Occipital lobe (tissue), 1 donor: ENCODE measurements at regions not wholly inside any gene's neighbourhood (a gene's known extent, or its start where the extent isn't known, plus 50 kb on each side); places are given as distances from the start of the nearest gene placed in this dataset.

ENCODE experiments used
- DNase-seq: peaks from one replicate; lab custom pipeline; 2025; lab: John Stamatoyannopoulos, UW

DNA sequence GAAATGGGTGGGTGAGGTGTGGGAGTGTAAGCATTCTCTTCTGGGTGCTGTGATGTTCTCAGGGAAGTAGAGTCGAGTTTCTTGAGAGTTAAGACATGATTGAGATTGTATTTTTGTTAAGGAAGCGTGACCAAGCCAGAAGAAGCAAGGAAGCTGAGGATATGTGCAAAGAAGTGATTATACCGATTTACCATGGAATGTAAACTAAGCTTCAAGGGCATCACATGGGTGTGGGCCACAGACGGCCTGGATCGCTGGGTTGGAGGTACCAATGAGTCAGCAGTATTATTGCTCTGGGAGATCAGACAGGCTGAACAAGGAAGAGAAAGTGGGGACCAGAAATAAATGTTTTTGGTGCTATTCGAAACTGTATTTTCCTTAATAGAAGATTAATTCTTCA is 184.1 kb upstream of the GMDS start:
- DNase-seq = no peak

DNA sequence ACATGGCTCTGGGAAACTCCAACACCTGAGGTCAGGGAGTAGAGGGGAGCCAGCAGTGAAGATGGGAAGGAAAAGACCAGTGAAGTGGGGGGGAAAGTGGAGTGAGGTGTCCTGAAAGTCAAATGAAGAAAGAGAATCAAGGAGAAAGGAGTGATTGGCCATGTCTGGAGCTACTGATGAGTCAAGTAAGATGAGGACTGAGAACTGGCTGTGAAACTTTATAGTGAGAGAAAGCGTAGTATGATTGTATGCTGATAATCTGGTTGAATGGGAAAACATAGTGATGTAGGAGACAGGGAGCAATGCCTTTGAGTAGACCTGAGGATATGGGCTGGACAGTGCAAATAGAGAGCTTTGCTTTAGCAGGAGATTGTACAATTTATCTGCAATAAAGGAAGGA is 183.6 kb upstream of the GMDS start:
- DNase-seq = no peak

DNA sequence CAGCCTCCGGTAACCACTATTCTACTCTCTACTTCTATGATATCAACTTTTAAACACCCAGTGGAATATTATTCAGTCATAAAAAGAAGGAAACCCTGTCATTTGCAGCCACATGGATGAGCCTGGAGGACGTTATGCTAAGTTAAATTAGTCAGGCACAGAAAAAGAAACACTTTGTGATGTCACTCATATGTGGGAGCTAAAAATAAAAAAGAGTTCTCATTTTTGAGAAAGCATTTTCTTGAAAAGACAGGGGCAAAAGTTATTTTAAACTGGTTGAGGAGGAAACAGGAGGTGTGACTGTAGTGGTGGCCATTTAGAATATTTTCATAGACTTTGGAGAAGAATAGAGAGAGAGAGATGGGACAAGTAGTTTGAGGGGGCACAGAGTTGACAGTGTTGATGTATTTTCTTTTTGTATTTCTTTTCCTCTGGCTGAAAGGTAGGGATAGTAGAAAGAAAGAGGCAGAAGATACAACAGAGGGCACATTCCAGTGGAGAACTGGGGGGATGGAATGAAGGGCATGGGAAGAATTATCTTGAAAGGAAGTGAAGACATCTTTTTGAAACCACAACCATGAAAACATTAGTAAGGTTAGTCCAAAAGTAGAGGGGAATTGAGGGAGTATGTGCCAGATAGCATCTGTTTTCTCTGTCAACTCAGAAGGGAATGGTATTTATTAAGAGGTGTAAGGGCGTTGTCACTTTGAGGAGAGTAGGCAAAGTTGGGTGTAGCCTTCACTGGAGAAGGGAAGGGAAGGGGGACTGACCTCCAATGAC is 181.3 kb upstream of the GMDS start:
- no peak for DNase-seq

GRCh38 chr6:2416128-2416712 is 170.8 kb upstream of the GMDS start:
- no peak for DNase-seq

DNA sequence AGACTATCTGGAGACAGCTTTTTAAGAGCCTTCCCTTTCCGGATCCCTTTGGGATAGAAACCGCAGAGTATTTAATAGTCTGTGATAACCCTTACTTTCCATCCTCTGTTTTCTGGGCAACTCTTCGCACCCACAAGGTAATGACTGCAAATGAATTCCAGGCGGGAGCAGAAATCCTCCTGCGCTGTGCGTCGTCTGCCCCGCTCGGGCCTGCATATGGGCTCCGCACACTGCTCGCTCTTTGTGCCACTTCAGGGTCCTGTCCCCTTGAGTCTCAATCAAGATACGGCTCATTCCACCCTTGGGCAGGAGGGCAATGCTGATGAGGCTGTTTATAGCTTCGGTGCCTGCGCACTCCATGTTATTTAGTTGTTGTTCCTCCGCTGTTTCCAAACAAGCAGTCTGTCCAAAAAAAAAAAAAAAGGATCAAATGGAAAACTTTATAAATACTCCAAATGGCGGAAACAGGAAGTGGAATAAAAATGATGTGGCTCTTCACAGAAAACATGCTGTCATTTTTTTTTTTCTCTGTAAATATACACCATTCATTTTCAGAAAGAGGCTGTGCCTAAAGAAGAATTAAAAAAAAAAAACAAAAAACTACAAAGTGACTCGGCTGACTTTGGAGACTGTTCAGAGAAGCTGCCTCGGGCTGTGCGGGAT is 169.6 kb upstream of the GMDS start:
- DNase-seq = no peak

DNA sequence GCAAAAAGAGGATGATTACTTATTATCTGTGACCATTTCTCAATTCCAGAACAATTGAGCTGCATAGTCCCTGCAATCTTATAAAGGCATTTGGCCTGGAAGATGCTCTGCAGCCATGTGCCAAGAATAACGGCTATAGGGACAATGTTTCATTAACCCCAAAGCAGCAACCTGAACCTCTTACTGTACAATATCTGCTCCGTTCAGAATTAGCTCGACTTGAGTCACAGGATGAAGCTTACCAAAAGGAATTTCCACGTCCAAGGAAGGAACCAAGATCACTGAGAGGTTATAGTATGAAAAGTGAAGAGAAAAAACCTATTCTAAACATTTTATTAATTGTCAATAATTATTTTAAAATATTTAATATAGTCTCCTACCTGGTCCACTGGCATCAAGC is 167.3 kb upstream of the GMDS start:
- no peak for DNase-seq

- no peak for DNase-seq
These were observed 165.4 kb upstream of the GMDS start for GRCh38 chr6:2410656-2411380.

DNA sequence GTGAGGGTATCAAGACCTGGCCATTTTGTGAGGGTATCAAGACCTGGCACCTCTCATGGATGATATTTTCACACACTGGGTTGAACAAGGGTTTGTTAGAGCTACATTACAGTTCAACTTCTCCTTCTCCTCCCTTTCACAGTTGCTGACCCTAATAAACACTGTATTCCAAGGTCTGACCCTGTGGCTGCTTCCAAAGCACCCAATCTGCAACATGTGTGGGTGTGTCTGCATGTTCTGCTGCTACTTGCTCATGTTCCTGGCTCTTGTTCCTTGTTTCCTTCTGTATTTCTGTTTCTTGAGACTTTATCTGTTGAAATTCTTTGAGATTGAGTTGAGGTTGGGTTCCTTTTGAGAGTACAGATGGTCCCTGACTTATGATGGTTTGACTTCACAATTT is 162.1 kb upstream of the GMDS start:
- no peak for DNase-seq

GRCh38 chr6:2404211-2404929 is 159.0 kb upstream of the GMDS start:
- DNase-seq = no peak

DNA sequence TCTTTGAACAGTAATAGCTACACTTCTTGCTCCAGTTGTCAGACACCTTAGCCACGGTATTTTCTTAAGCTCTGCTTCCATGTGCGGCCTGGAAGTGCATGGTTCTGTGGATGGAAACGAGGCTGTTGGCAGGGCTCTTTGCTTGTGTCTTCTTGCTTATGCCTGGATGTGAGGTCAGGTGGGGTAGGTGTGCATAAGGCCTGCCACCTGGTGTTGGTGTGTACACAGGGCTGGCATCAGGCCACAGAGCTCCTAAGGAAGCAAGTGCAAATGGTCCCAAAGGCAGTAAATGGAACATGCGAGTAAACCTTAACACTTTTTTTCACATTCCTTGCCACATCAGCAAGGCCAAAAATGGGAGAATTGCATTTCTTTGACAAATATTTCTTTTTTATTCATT is 158.1 kb upstream of the GMDS start:
- no peak for DNase-seq

DNA sequence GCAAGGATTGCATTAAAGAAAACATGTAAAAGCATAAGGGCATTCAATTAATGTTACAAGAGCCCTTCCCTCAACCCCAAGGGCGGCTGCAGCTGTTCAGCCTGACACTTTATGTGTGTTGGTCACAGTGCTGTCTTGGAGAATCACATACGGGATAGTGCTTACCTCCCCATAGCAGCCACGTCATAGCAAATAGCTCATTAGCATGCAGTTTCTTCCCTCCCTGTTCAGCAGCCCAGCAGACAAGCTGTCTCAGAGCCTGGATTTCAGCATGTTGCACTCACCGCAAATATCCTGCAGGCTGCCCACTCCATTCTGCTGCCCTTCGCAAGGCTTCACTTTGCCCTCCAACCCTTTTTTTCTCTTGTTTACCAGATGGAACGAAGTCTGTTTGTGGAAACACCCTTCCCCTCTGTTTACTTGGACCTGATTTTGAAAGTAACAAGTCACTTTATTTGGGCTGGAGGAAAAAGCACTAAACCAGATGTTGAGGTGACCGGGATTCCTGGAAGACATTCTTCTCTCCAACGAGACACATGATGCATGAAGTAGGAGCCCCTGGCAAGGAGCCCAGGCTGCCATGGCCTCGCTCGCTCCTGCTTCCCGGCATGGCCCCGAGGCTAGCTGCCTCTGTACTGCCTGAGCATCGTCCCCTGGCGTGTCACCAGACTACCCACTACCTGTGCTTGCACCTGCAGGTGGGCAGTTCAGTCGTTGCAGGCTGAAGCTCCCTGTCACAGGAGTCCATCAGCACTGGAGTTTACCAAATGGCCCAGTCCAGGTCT is 151.6 kb upstream of the GMDS start:
- DNase-seq = no peak

DNA sequence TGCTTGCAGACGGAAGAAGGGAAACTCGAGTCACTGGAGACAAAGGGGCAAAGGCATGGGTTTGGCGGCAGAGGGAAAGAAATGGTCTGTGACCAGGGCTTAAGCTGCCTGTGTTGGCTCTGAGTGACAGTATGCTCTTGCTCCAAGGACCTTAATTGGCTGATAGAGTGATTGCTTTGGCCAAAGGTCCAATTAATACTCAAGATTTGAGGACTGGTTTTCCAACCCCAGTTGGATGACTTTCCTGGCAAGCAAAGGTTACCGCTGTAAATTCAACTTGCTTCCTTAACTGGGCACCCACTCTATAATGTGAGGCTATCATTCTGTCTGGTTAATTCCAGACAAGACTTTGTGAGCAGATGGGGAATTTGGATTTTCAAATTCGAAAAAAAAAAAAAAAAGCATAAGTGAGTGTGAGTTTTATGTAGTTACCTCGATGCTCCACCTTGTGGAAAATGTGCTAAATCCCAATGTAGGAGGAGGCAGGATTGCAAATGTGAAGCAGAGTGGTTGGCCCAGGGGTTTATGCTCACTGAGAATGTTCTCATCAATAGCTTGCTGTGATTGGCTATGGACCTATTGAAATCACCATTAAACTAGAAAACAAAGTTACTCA is 150.7 kb upstream of the GMDS start:
- no peak for DNase-seq

GRCh38 chr6:2388554-2389324 is 143.3 kb upstream of the GMDS start:
- no peak for DNase-seq

DNA sequence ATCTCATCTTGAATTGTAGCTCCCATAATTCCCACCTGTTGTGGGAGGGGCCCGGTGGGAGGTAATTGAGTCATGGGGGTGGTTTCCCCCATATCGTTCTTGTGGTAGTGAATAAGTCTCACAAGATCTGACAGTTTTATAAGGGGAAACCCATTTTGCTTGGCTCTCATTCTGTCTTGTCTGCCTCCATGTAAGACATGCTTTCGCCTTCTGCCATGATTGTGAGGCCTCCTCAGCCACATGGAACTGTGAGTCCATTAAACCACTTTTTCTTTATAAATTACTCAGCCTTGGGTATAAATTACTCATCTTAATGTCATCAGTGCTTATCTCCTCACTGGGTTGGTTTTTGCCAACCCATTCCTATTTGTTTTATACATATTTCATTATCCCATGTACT is 142.0 kb upstream of the GMDS start:
- DNase-seq = no peak

GRCh38 chr6:2385471-2385983 is 140.1 kb upstream of the GMDS start:
- DNase-seq = no peak

GRCh38 chr6:2384528-2384927 is 139.1 kb upstream of the GMDS start:
- DNase-seq = no peak

DNA sequence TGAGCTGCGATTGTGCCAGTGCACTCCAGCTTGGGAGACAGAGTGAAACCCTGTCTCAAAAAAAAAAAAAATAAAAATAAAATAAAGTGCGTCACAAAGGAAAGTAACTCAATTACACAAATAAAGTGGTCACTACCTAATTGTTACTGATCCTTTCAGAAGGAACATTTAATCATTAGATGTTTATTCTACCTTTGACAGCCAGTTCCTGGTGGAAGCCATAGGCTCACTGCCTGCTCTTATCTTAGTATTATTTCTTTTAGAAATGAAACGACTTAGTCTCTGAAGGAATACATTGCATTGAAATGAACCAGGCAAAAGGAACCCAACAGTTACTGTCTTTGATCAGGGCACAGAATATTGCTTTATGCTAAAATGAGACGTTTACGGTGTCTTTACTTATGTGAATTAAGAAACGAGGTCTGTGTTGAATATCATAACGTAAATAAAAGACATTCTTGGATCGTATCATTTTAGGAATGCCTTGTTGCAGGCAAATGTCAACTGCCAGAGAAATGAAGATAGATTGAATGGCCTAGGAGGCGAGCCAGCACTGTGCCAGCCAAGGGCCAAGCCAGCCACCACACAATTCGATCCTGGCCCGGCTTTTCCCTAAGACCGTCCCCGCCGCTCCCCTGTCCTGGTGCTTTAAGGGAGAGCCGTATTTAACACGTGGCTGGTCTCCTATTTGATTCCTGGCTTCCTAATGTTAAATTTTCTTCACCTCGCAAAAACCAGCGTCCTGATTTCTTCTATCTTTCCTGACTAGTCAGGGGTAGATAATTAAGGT is 136.7 kb upstream of the GMDS start:
- DNase-seq = no peak

DNA sequence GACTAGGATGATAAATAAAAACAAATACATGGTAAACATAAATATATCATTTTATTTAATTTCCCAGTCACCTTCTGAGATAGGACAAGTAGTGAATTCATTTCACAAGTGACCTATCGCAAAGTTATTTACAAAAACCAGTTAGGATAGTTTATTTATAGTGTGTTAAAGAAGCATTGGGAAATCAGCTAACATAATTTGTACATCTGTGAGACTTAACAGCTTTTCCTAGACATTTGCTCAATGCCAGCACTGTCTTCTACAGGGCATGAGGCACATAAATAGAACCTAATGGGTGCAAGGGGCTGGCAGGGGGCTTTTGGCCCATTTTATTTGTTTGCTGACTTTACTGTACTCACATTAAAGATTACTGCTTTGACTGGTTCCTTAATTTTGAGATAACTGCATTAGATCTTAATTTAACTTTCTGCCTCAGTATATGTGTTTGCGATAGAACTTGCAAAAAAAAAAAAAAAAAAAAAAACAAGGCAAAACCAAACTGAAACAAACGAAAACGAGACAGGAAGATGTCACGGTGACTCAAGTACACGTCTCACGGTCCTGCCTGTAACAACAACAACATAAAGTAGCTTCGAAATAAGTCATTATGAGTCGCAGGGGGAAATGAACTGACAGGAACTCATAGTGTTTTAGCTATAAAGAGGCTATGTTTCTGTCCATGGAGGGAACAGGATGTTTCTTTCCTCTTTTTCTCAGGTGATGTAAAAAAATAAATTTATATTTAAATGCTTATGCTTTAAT is 133.7 kb upstream of the GMDS start:
- DNase-seq = no peak
